ENCODE measurements at regions not wholly inside any gene's neighbourhood (a gene's known extent, or its start where the extent isn't known, plus 50 kb on each side); places are given as distances from the start of the nearest gene placed in this dataset.

DNA sequence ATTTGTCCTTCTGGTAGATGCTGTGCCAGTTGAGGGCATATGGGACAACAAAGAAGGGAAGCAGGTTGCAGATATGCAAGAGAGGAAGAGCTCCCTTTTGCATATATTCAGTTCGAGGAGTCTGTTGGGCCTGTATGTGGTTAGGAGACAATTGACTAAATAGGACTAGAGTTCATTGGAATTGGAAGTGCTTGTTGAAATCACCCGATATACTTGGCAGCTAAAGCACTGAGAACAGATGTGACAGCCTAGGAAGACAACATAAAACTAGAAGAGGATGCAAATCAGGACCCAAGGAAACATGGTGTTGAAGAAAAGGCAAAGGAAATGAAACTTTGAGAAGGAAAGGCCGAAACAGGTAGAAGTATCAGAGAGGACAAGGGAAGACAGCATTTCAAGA lies 215.2 kb upstream of the P2RY1 start:
- 84% methylated on average over 3 of the region's 3 CpGs for WGBS, 2 donors
- ATAC-seq (no peak), DNase-seq (no peak)
- intact Hi-C loops (cut with DNase I) = loop anchor here in 1 of 10 donors (1.0 kb wide), 1 partner anchor 44 kb away; no protein-coding TSS in a partner anchor
- Histone ChIP-seq H3K4me1 (peaks cover 0 to 32% (median 7%) of the 10 kb centered on the region in 9 donors), H3K4me3 (no peak overlapping the region), H3K9me3 (no peaks in the 10 kb centered on the region), H3K27me3 (no peaks in the 10 kb centered on the region), H3K27ac (peak overlapping the region in 5 of 10 donors; percentile 19 to 63 (median 51)), H3K36me3 (no peaks in the 10 kb centered on the region)
- TF ChIP-seq, protein P1, sequence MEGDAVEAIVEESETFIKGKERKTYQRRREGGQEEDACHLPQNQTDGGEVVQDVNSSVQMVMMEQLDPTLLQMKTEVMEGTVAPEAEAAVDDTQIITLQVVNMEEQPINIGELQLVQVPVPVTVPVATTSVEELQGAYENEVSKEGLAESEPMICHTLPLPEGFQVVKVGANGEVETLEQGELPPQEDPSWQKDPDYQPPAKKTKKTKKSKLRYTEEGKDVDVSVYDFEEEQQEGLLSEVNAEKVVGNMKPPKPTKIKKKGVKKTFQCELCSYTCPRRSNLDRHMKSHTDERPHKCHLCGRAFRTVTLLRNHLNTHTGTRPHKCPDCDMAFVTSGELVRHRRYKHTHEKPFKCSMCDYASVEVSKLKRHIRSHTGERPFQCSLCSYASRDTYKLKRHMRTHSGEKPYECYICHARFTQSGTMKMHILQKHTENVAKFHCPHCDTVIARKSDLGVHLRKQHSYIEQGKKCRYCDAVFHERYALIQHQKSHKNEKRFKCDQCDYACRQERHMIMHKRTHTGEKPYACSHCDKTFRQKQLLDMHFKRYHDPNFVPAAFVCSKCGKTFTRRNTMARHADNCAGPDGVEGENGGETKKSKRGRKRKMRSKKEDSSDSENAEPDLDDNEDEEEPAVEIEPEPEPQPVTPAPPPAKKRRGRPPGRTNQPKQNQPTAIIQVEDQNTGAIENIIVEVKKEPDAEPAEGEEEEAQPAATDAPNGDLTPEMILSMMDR (IDR thresholded peaks at IDR 0.05) = no peak

DNA sequence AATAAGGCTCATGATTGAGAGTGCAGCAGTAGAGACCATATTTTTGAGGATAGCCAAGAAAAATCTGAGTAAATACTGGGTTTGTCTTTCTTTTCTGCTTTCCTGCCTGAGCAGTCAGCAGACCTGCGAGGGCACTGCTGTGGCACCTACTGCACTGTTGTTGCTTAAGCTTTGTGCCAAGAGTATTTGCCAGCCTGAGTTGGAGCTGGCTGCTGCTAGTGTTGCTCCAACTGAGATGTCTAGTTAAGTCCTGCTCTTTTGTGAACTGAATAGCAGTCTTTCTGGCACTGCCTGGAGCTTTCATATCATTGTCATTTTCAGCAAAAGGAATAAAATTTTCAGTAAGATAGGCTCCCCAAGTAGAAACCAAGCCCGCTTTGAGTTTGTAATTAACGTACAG lies 214.5 kb upstream of the P2RY1 start:
- ATAC-seq (peak in 4 of 8 donors; percentile 39 to 86 (median 70)), DNase-seq (peak in 1 of 2 donors; percentile 19)
- Histone ChIP-seq H3K4me1 (peaks cover 0 to 32% (median 7%) of the 10 kb centered on the region in 9 donors), H3K9me3 (no peaks in the 10 kb centered on the region), H3K36me3 (no peaks in the 10 kb centered on the region), H3K4me3 (no peak overlapping the region), H3K27ac (peak overlapping the region in 6 of 10 donors; percentile 19 to 71 (median 56)), H3K27me3 (no peaks in the 10 kb centered on the region)
- intact Hi-C loops (cut with DNase I) = no loop called here
- WGBS, 2 donors = 69 to 72% methylated on average over 3 of the region's 3 CpGs
- TF ChIP-seq, protein P1 (IDR thresholded peaks at IDR 0.05) = no peak

DNA sequence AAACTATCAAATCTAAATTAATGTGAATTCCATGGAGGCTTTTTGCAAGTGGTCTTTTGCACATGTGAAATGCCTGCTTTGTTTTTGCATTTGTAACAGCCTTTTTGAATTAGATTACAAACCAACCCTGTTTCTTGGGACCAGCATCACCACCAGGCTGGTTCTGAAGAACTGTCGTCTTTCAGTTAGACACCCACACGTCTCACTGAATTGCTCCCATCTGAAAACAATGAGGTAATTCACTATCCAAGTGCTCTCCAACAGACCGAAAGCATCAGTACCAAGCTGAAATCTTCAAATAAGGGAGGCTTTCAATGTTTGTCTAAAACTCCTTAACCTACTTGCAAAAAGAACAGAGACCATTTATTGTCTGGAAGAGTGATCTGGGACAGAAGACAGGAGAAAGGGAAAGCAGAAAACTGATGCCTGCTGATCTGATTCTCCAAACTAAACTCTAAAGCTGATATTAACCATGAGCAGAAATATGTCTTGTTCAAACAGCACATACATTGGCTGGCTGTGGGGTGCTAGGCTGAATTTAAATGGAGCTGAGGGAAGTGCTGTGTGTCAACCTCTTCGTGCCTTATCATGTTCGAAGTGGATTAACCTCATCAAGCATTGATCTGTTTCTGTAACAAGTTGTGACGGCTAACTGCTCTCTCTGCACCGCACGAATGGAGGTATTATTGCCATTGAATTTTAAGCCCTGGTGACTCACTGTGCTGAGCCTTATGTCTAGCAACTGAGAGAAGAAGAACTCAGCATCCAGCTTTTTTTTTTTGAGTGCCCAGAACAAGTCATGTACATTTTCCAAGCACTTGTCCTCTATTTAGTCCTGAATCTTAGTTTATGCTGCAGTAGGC lies 213.7 kb upstream of the P2RY1 start:
- intact Hi-C loops (cut with DNase I) = no loop called here
- H3K4me3 ChIP-seq = no peak overlapping the region
- H3K9me3 ChIP-seq = no peaks in the 10 kb centered on the region
- DNase-seq (no peak), ATAC-seq (peak in 5 of 8 donors; percentile 49 to 71 (median 65))
- TF ChIP-seq, protein P1 (IDR thresholded peaks at IDR 0.05) = no peak
- WGBS, 2 donors = 73 to 77% methylated on average over 8 of the region's 8 CpGs
- peaks cover 0 to 32% (median 7%) of the 10 kb centered on the region in 9 donors for H3K4me1 ChIP-seq
- H3K27me3 ChIP-seq = no peaks in the 10 kb centered on the region
- H3K27ac ChIP-seq = peak overlapping the region in 6 of 10 donors; percentile 25 to 71 (median 60)
- no peaks in the 10 kb centered on the region for H3K36me3 ChIP-seq

DNA sequence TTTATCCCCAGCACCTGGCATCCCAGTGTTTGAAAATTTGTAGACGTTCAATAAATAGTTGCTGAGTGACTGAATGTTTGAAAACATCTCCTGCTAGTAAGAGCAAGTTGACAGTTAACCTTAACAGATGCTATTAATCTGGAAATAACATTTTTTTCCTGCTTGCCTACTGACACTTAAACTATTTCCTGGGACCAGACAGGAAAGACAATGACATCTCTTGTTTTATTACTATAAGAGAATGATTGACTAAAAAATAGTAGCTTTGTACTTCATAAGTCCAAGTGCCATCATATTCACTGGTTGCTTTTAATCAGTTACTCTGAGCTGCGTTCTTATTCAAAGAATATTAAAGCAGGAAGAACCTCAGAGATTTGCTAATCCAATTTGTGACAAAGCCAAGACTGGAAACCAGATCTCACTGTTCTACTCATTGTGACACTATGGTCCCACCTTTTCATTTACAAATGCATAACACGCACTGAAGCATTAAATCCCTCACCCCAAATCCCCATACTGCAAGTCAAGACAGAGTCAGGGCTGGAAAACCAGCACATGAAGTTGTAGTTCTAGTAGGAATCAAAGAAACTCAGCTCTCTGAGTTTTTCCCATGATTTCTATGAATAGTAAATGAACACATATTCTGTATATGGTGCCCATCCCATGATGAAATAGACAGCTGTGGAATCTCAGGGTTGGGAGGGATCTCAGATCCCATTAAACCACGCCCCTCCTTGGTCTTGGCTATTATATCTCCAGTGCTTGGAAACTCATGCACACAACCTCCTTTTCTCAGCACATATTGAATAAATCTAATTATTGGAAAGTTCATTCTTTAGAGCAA lies 212.7 kb upstream of the P2RY1 start:
- DNase-seq = no peak
- Histone ChIP-seq H3K4me3 (no peak overlapping the region), H3K27ac (peak overlapping the region in 5 of 10 donors; percentile 45 to 71 (median 69)), H3K36me3 (no peaks in the 10 kb centered on the region), H3K4me1 (peaks cover 0 to 32% (median 7%) of the 10 kb centered on the region in 9 donors), H3K27me3 (no peaks in the 10 kb centered on the region), H3K9me3 (no peaks in the 10 kb centered on the region)
- TF ChIP-seq, protein P1 (IDR thresholded peaks at IDR 0.05) = no peak
- 73 to 76% methylated on average over 4 of the region's 4 CpGs for WGBS, 2 donors
- intact Hi-C loops (cut with DNase I) = no loop called here
- peak in 1 of 8 donors; percentile 30 for ATAC-seq
